Amniotic epithelial cell (primary cell): ENCODE measurements at regions not wholly inside any gene's neighbourhood (a gene's known extent, or its start where the extent isn't known, plus 50 kb on each side); places are given as distances from the start of the nearest gene placed in this dataset.
A peak's percentile ranks its signal among the peaks of the same experiment; 100 is the strongest.
"Not testable (repeated sequence)": the region's sequence is repeated elsewhere in the genome, so short reads cannot be mapped to it uniquely, and the experiment has no call there.

Source experiments
- DNase-seq: peaks from one replicate; pipeline ENCODE4 v3.0.0-alpha.2; 2010; ENCODE audit warnings: low read depth

GRCh38 chr2:217367464-217367863 is 507.6 kb upstream of the TNP1 start:
- no peak for DNase-seq

GRCh38 chr2:217366966-217367365 is 507.1 kb upstream of the TNP1 start:
- DNase-seq = no peak

- no peak for DNase-seq
These were observed 506.5 kb upstream of the TNP1 start for GRCh38 chr2:217366266-217366895.

GRCh38 chr2:217365656-217366055 is 505.8 kb upstream of the TNP1 start:
- DNase-seq = no peak

GRCh38 chr2:217364224-217364623 is 504.4 kb upstream of the TNP1 start:
- no peak for DNase-seq

- DNase-seq = no peak
These were observed 503.6 kb upstream of the TNP1 start for GRCh38 chr2:217363470-217363869.

- no peak for DNase-seq
These were observed 502.8 kb upstream of the TNP1 start for GRCh38 chr2:217362710-217363109.

GRCh38 chr2:217362286-217362685 is 502.4 kb upstream of the TNP1 start:
- DNase-seq = peak; percentile 35

- DNase-seq = no peak
These were observed 501.6 kb upstream of the TNP1 start for GRCh38 chr2:217361483-217361880.

- DNase-seq = peak; percentile 85
These were observed 501.1 kb upstream of the TNP1 start for GRCh38 chr2:217360781-217361482.

- no peak for DNase-seq
These were observed 500.2 kb upstream of the TNP1 start for GRCh38 chr2:217360111-217360510.

GRCh38 chr2:217357886-217358620 is 498.2 kb upstream of the TNP1 start:
- DNase-seq = no peak

- no peak for DNase-seq
These were observed 496.9 kb upstream of the TNP1 start for GRCh38 chr2:217356781-217357180.

- no peak for DNase-seq
These were observed 496.3 kb upstream of the TNP1 start for GRCh38 chr2:217356142-217356541.

GRCh38 chr2:217353591-217353990 is 493.7 kb upstream of the TNP1 start:
- DNase-seq = no peak

- DNase-seq = no peak
These were observed 491.5 kb upstream of the TNP1 start for GRCh38 chr2:217351378-217351777.

- no peak for DNase-seq
These were observed 489.4 kb upstream of the TNP1 start for GRCh38 chr2:217349251-217349650.

- not testable (repeated sequence) for DNase-seq
These were observed 487.8 kb upstream of the TNP1 start for GRCh38 chr2:217347630-217348029.

GRCh38 chr2:217346043-217346442 is 486.2 kb upstream of the TNP1 start:
- not testable (repeated sequence) for DNase-seq

GRCh38 chr2:217340899-217341298 is 481.0 kb upstream of the TNP1 start:
- DNase-seq = no peak

GRCh38 chr2:217340176-217340575 is 480.3 kb upstream of the TNP1 start:
- no peak for DNase-seq

GRCh38 chr2:217339753-217340152 is 479.9 kb upstream of the TNP1 start:
- DNase-seq = no peak

- DNase-seq = peak; percentile 95
These were observed 478.5 kb upstream of the TNP1 start for GRCh38 chr2:217338306-217338916.
